Central memory CD8-positive, alpha-beta T cell (primary cell): ENCODE measurements at regions not wholly inside any gene's neighbourhood (a gene's known extent, or its start where the extent isn't known, plus 50 kb on each side); places are given as distances from the start of the nearest gene placed in this dataset.
A peak's percentile ranks its signal among the peaks of the same experiment; 100 is the strongest.

Experiments used
- ATAC-seq: fragments of 150-1000 bp; cut with Tn5 transposase; replicated peaks from 2 replicates; pipeline ENCODE4 v1.10.0; 2022; ENCODE audit warnings: mild to moderate bottlenecking, moderate FRiP score, moderate number of reproducible peaks; ENCODE audit not compliant: poor library complexity, severe bottlenecking; ENCODE audit errors: extremely low read depth
- DNase-seq, 2 donors: peaks; one replicate each; pipeline ENCODE4 v3.0.0; 2021; ENCODE audit warnings: low spot score in 2 of 2
- H3K27ac Mint-ChIP-seq: one replicate; pipeline ENCODE4 v1.8.0; 2022; ENCODE audit warnings: low read depth, mild to moderate bottlenecking, moderate library complexity, mixed read lengths
- H3K27me3 Mint-ChIP-seq: one replicate; pipeline ENCODE4 v1.8.0; 2022; ENCODE audit warnings: mixed read lengths
- H3K36me3 Mint-ChIP-seq: one replicate; pipeline ENCODE4 v1.8.0; 2022; ENCODE audit warnings: mild to moderate bottlenecking, moderate library complexity, mixed read lengths; ENCODE audit not compliant: insufficient read depth
- H3K4me1 Mint-ChIP-seq: one replicate; pipeline ENCODE4 v1.8.0; 2022; ENCODE audit warnings: mixed read lengths
- H3K4me3 Mint-ChIP-seq: one replicate; pipeline ENCODE4 v1.8.0; 2022; ENCODE audit warnings: mild to moderate bottlenecking, moderate library complexity, mixed read lengths
- H3K9me3 Mint-ChIP-seq: one replicate; pipeline ENCODE4 v1.8.0; 2022; ENCODE audit warnings: mixed read lengths

GRCh38 chr12:124406043-124406442, 111.2 kb downstream of the RFLNA start:
- Mint-ChIP-seq H3K4me1 (peaks cover 18% of the 10 kb centered on the region), H3K9me3 (no peaks in the 10 kb centered on the region), H3K36me3 (peaks cover 21% of the 10 kb centered on the region), H3K27me3 (no peaks in the 10 kb centered on the region), H3K4me3 (no peak overlapping the region), H3K27ac (no peak overlapping the region)
- DNase-seq (no peak), ATAC-seq (no peak)

DNA sequence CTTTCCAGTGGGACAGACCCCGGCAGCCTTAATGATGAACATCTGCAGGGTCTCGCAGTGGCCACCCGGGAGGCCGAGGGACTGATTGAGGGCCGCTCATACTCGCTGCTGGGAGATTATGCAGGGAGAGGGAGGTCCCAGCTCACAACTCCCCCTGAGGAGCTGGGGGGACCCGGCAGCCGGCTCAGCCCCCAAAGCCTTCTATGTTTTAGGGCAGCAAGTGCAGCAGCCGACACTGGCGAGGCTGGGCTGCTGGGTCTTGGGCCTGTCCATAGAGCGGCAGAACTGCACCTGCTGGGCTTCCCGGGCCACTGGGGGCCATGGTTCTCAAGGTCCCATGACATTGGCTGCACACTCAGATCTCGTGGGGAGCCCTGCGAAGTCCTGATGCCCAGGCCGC, 110.7 kb downstream of the RFLNA start:
- ATAC-seq, result no peak
- no peaks in the 10 kb centered on the region for H3K27me3 Mint-ChIP-seq
- no peak overlapping the region for H3K27ac Mint-ChIP-seq
- H3K4me1 Mint-ChIP-seq, result peaks cover 14% of the 10 kb centered on the region
- H3K9me3 Mint-ChIP-seq, result no peaks in the 10 kb centered on the region
- peaks cover 22% of the 10 kb centered on the region for H3K36me3 Mint-ChIP-seq
- DNase-seq, result no peak
- no peak overlapping the region for H3K4me3 Mint-ChIP-seq

- DNase-seq (no peak), ATAC-seq (no peak)
- Mint-ChIP-seq H3K4me1 (peaks cover 14% of the 10 kb centered on the region), H3K4me3 (no peak overlapping the region), H3K9me3 (no peaks in the 10 kb centered on the region), H3K27ac (no peak overlapping the region), H3K36me3 (peaks cover 23% of the 10 kb centered on the region), H3K27me3 (no peaks in the 10 kb centered on the region)
Observed at GRCh38 chr12:124405151-124405550, 110.3 kb downstream of the RFLNA start.

GRCh38 chr12:124404162-124404784, 109.4 kb downstream of the RFLNA start:
- Mint-ChIP-seq H3K9me3 (no peaks in the 10 kb centered on the region), H3K4me1 (peaks cover 14% of the 10 kb centered on the region), H3K27me3 (no peaks in the 10 kb centered on the region), H3K36me3 (peaks cover 23% of the 10 kb centered on the region), H3K4me3 (no peak overlapping the region), H3K27ac (no peak overlapping the region)
- DNase-seq (no peak), ATAC-seq (no peak)

DNA sequence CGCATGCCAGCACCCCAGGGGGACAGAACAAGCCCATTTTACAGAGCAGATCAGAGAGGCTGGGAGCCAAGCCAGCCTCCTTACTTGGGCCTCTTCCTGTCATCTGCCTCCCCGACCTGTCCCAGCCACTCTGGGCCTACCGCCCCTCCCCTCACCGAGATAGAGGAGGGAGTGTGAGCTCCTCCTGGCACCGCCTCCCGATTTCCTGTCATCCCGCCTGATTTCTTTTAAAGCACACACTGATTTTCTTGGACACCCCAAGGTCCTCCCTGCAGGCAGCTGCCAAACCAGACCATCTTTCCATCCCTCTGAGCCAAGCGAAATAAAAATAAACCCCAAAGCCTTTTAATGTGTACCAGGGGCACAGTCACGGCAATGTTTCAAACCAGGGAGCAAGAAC, 108.4 kb downstream of the RFLNA start:
- no peak for ATAC-seq

GRCh38 chr12:124402248-124403066, 107.6 kb downstream of the RFLNA start:
- DNase-seq (no peak), ATAC-seq (no peak)
- Mint-ChIP-seq H3K27ac (peak overlapping the region; percentile 53), H3K27me3 (no peaks in the 10 kb centered on the region), H3K36me3 (peaks cover 19% of the 10 kb centered on the region), H3K9me3 (no peaks in the 10 kb centered on the region), H3K4me1 (peaks cover 14% of the 10 kb centered on the region), H3K4me3 (no peak overlapping the region)

More for the DNA sequence above, 108.4 kb downstream of the RFLNA start:
- DNase-seq, result no peak
- peaks cover 17% of the 10 kb centered on the region for H3K36me3 Mint-ChIP-seq
- H3K27ac Mint-ChIP-seq, result peak overlapping the region; percentile 80
- no peak overlapping the region for H3K4me3 Mint-ChIP-seq
- H3K27me3 Mint-ChIP-seq, result no peaks in the 10 kb centered on the region
- H3K4me1 Mint-ChIP-seq, result peaks cover 14% of the 10 kb centered on the region
- H3K9me3 Mint-ChIP-seq, result no peaks in the 10 kb centered on the region

DNA sequence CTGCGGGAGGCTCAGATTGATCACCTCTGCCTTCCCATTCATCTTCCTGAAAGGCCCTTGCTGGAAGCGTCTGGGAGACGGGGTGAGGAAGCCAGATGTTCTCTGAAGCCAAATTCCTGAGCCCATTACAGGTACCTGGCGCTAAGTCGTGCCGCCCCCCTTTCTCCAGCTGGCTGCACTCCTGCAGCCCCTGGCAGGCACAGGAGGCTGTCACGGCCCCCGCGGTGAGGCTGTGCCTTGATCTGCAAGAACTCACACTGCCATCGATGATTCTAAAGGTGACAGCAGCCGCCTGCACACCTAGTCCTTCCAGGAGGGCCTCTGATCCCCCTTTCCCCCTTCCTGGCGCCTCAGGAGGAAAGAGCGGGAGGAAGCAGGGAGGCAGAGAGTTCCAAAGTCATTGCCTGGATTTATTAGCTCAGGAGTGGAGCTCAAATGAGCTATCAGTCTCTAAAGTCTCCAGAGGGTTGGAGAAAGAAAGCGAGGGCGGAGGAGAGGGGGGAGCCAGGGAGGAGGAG, 106.9 kb downstream of the RFLNA start:
- no peaks in the 10 kb centered on the region for H3K27me3 Mint-ChIP-seq
- no peaks in the 10 kb centered on the region for H3K9me3 Mint-ChIP-seq
- H3K27ac Mint-ChIP-seq, result peak overlapping the region; percentile 35
- no peak overlapping the region for H3K4me3 Mint-ChIP-seq
- DNase-seq, result no peak
- ATAC-seq, result no peak
- peaks cover 7% of the 10 kb centered on the region for H3K4me1 Mint-ChIP-seq
- peaks cover 18% of the 10 kb centered on the region for H3K36me3 Mint-ChIP-seq

DNA sequence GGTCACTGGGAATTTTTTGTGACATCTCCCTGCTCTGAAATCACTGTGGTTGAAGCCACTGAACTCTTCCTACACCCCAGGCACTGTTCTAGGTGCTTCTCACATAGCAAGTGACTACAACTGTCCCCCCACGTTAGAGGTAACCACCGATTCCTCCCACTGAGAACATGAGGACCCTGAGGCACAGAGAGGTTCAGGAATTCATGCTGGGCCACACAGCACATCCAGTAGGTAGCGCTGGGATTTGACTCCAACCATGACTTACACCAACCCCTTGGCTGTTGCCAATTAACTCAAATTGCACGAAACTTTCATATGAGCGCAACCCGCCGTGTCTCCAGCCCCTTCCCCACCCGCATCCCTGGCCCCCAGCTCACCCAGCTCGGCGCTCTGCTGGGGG, 105.2 kb downstream of the RFLNA start:
- DNase-seq (no peak), ATAC-seq (no peak)
- Mint-ChIP-seq H3K27me3 (no peaks in the 10 kb centered on the region), H3K36me3 (peaks cover 24% of the 10 kb centered on the region), H3K9me3 (no peaks in the 10 kb centered on the region), H3K4me3 (no peak overlapping the region), H3K4me1 (peaks cover 6% of the 10 kb centered on the region), H3K27ac (no peak overlapping the region)

- peaks cover 6% of the 10 kb centered on the region for H3K4me1 Mint-ChIP-seq
- no peak for ATAC-seq
- no peaks in the 10 kb centered on the region for H3K27me3 Mint-ChIP-seq
- no peak overlapping the region for H3K27ac Mint-ChIP-seq
- H3K36me3 Mint-ChIP-seq, result peaks cover 24% of the 10 kb centered on the region
- H3K4me3 Mint-ChIP-seq, result no peak overlapping the region
- DNase-seq, result no peak
- H3K9me3 Mint-ChIP-seq, result no peaks in the 10 kb centered on the region
Observed at GRCh38 chr12:124399622-124400021, 104.7 kb downstream of the RFLNA start.

DNA sequence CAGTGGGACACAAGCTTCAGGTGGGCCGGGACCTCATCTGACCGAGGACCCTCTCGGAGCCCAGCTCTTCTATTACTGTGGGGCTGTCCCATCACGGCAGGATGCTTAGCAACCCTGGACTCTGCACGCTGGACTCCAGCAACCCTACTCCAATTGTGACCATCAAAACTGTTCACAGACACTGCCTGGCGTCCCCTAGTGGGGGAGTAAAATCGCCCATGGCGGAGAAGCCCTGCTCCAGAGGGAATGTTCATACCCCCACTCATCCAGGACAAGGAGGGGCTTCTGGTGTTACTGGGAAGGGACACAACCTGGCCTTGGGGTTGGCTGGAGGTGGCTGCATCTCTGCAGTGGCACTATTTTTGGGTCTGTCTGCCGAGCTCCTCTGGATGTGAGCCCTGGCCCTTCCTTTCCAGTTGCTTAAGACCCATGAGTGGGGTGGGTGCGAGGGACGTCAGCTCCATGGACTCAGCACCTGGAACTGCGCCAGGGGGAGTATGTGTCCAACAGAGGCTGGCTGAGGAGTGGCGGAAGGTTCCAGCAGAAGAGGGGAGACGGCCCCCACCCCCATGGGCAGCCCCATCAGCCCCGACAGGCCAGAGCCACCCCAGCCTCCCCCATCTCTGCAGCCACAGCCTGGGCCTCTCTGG, 103.8 kb downstream of the RFLNA start:
- ATAC-seq, result no peak
- no peak for DNase-seq
- Mint-ChIP-seq H3K27ac (no peak overlapping the region), H3K27me3 (no peaks in the 10 kb centered on the region), H3K9me3 (no peaks in the 10 kb centered on the region), H3K4me1 (peaks cover 16% of the 10 kb centered on the region), H3K36me3 (peaks cover 28% of the 10 kb centered on the region), H3K4me3 (no peak overlapping the region)

DNA sequence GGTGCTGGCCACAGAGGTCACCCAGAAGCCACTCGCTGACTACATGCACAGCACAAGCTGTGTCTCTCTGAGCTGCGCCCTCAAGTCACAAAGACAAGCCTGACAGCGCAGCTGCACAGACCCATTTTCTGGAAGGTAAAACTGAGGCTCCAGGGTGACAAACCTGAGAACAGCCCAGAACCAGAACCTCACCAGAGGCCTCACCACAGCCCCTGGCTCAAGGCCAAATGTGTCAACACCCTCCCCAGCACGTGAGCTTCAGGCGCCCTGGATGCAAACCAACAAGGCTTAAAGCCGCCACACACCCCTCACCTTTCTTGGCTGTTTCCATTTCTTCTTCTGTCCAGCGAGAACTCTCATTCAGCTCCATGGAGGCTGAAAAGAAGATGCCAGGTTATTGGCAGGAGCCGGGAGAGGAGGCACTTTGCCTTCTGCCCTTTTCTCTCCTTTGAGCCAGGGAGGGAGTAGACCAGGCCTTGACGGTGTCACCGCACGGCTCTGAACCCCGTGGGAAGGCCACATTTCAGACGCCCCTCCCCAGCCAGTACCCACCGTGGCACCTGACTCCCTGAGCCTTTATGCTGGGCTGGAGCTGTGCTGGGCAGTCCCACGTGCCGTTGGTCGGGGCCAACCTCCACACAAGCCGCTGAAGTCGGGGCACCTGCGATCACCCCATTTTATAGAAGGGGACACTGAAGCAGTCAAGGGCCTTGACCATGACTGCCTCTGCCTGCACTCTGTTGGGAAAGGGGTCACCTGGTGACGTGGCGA, 103.1 kb downstream of the RFLNA start:
- H3K27me3 Mint-ChIP-seq, result no peaks in the 10 kb centered on the region
- no peaks in the 10 kb centered on the region for H3K9me3 Mint-ChIP-seq
- H3K4me1 Mint-ChIP-seq, result peaks cover 15% of the 10 kb centered on the region
- H3K27ac Mint-ChIP-seq, result no peak overlapping the region
- DNase-seq (no peak), ATAC-seq (no peak)
- H3K36me3 Mint-ChIP-seq, result peaks cover 26% of the 10 kb centered on the region
- no peak overlapping the region for H3K4me3 Mint-ChIP-seq

GRCh38 chr12:124397399-124397679, 102.4 kb downstream of the RFLNA start:
- Mint-ChIP-seq H3K27ac (no peak overlapping the region), H3K4me1 (peaks cover 16% of the 10 kb centered on the region), H3K36me3 (peaks cover 26% of the 10 kb centered on the region), H3K4me3 (no peak overlapping the region), H3K27me3 (no peaks in the 10 kb centered on the region), H3K9me3 (no peaks in the 10 kb centered on the region)
- ATAC-seq, result no peak
- no peak for DNase-seq
